ENCODE measurements at regions not wholly inside any gene's neighbourhood (a gene's known extent, or its start where the extent isn't known, plus 50 kb on each side); places are given as distances from the start of the nearest gene placed in this dataset.

DNA sequence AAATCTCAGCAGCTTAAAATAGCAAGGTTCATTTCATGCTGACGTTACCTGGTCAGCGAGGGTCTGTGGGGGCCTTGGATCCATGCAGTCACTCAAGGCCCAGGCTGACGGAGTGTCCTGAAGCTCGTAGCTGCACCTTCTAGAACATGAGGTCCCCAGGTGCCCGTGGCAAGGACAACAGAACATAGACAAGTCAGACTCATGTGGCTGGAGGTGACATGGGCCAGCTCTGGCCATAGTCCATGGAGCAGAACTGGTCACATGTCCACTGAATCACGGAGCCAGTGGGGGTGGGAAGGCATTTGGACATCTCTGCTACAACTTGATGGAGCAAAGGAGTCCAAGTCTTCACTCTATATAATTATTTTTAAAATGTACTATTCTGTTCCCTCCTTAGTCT is 233.2 kb downstream of the ACKR3 start:
- TF ChIP-seq, protein P1, sequence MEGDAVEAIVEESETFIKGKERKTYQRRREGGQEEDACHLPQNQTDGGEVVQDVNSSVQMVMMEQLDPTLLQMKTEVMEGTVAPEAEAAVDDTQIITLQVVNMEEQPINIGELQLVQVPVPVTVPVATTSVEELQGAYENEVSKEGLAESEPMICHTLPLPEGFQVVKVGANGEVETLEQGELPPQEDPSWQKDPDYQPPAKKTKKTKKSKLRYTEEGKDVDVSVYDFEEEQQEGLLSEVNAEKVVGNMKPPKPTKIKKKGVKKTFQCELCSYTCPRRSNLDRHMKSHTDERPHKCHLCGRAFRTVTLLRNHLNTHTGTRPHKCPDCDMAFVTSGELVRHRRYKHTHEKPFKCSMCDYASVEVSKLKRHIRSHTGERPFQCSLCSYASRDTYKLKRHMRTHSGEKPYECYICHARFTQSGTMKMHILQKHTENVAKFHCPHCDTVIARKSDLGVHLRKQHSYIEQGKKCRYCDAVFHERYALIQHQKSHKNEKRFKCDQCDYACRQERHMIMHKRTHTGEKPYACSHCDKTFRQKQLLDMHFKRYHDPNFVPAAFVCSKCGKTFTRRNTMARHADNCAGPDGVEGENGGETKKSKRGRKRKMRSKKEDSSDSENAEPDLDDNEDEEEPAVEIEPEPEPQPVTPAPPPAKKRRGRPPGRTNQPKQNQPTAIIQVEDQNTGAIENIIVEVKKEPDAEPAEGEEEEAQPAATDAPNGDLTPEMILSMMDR (IDR thresholded peaks at IDR 0.05): no peak
- no peak for TF ChIP-seq POLR2A (IDR thresholded peaks at IDR 0.05)
